ENCODE measurements at regions not wholly inside any gene's neighbourhood (a gene's known extent, or its start where the extent isn't known, plus 50 kb on each side); places are given as distances from the start of the nearest gene placed in this dataset.
"Not testable (repeated sequence)": the region's sequence is repeated elsewhere in the genome, so short reads cannot be mapped to it uniquely, and the experiment has no call there.

DNA sequence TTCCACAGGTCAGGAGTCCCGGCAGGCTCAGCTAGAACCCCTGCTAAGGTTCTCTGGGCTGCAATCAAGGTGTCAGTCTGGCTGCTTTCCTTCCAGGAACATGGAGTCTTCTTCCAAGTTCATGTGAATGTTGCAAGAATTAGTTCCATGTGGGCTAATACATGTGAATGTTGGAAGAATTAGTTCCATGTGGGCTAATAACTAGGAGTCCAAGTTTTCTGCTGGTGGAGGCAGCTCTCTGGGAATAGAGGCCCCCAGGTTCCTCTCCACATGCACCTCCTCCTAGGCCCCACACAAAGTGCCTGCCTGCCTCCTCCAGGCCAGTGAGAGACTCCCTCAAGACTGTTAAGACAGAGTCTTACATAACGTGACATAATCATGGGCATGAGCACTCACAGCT, 140.8 kb upstream of the SLC35G4 start:
- TF ChIP-seq, protein P1, sequence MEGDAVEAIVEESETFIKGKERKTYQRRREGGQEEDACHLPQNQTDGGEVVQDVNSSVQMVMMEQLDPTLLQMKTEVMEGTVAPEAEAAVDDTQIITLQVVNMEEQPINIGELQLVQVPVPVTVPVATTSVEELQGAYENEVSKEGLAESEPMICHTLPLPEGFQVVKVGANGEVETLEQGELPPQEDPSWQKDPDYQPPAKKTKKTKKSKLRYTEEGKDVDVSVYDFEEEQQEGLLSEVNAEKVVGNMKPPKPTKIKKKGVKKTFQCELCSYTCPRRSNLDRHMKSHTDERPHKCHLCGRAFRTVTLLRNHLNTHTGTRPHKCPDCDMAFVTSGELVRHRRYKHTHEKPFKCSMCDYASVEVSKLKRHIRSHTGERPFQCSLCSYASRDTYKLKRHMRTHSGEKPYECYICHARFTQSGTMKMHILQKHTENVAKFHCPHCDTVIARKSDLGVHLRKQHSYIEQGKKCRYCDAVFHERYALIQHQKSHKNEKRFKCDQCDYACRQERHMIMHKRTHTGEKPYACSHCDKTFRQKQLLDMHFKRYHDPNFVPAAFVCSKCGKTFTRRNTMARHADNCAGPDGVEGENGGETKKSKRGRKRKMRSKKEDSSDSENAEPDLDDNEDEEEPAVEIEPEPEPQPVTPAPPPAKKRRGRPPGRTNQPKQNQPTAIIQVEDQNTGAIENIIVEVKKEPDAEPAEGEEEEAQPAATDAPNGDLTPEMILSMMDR (conservative IDR thresholded peaks at IDR 0.05; ENCODE audit: low read depth, low read length), result no peak
- H3K4me3 ChIP-seq (ENCODE audit: low read depth, low read length), result no peak overlapping the region
- no peak for DNase-seq (ENCODE audit: low read depth)

DNA sequence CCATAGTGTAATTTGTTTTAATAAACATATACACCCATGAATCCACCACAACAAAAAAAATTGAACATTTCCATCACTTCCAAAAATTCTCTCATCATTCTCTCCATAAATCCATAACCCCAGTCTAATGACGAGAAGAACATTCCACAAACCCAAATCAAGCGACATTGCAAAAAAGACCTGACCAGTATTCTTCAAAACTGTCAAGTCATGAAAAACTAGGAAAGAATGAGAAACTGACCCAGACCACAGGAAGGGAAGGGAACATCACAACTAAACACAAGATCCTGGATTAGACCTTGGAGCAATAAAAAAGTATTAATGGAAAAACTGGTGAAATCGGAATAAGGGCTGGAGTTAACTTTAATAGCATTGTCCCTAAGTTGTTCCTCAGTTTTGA, 141.3 kb upstream of the SLC35G4 start:
- H3K4me3 ChIP-seq (ENCODE audit: low read depth, low read length), result no peak overlapping the region
- TF ChIP-seq, protein P1 (conservative IDR thresholded peaks at IDR 0.05; ENCODE audit: low read depth, low read length), result no peak
- no peak for DNase-seq (ENCODE audit: low read depth)

DNA sequence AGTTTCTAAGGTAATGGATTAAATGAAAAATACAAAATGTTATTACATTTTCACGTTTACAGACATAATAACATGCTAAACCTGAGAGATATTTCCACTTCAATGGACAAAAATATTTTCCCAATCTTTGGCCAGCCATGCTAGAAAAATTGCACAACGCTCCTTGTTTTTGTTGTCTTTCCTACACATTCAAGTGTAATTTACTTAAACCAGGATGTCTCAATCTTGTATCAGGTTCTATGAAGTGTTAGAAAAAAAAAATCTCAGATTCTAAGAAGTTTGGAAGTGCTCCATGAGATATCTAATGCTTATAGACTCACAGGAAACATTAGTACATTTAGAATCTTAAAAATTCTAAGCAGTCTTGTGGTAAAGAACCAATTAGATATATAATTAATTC, 141.8 kb upstream of the SLC35G4 start:
- H3K4me3 ChIP-seq (ENCODE audit: low read depth, low read length), result no peak overlapping the region
- TF ChIP-seq, protein P1 (conservative IDR thresholded peaks at IDR 0.05; ENCODE audit: low read depth, low read length), result no peak
- no peak for DNase-seq (ENCODE audit: low read depth)

DNA sequence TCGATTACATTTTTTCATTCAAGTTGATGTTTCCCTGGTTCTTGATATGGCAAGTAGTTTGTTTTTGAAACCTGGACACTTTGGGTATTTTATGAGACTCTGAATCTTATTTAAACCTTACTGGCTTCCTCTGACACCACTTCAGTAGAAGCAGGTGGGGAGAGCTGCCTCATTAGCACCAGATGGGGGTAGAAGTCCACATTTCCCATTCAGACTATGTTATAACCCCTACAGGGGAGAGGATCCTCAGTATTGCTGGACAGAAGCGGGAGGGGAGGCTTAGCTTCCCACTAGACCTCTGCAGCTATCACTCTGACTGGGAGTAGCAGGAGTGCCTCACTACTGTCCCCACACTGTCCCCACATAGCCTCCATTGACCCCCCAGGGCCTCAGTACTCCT, 145.3 kb upstream of the SLC35G4 start:
- DNase-seq (ENCODE audit: low read depth), result no peak
- TF ChIP-seq, protein P1 (conservative IDR thresholded peaks at IDR 0.05; ENCODE audit: low read depth, low read length), result no peak
- no peak overlapping the region for H3K4me3 ChIP-seq (ENCODE audit: low read depth, low read length)

DNA sequence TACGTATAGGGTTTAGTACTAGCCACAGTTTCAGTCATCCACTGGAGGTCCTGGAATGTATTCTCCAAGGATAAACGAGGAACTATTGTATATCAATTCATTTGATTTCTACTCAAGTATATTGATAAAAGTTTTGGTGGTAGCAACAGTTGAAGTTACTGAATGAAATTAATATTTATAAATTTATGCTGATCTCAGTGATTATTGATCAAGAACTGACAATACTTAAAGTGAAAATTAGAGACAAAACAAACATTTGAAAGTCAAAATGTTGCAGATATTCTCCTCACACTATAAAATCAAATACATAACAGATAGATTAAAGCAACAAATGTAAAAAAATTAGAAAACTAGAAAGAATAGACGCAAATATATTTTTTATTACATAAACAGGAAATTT, 150.9 kb upstream of the SLC35G4 start:
- no peak overlapping the region for H3K4me3 ChIP-seq (ENCODE audit: low read depth, low read length)
- TF ChIP-seq, protein P1 (conservative IDR thresholded peaks at IDR 0.05; ENCODE audit: low read depth, low read length), result no peak
- DNase-seq (ENCODE audit: low read depth), result no peak

DNA sequence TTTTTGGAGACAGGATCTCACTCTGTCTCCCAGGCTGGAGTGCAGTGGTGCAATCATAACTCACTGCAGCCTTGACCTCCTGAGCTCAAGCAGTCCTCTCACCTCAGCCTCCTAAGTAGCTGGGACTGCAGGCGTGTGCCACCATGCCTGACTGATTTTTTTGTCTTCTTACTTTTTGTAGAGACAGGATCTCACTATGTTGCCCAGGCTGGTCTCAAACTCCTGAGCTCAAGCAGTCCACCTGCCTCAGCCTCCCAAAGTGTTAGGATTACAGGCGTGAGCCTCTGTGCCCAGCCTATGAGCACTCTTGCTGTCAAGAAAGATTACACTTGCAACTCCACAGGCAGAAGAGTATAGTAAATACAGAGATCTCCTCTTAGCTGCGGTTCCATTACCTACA, 151.5 kb upstream of the SLC35G4 start:
- DNase-seq (ENCODE audit: low read depth), result not testable (repeated sequence)

DNA sequence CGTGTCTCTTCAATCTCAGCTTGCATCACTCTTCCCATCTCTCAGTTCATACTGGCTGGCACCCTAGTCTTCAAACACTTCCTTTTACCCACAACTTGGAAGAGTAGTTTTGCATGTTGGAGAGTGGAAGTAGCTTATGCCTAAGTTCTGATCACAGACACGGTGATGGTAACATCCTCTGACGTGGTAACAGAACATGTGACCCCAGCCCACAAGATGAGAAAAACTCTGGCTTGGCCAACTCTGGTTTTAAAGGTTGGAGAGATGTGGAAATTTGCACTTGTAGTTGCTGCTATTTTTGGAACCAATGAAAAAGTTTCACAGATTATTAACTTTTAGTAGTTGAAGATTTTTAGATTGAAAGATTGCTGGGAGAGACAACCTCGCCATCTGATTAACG, 155.4 kb upstream of the SLC35G4 start:
- H3K4me3 ChIP-seq (ENCODE audit: low read depth, low read length), result no peak overlapping the region
- peak; percentile 18 for DNase-seq (ENCODE audit: low read depth)
- TF ChIP-seq, protein P1 (conservative IDR thresholded peaks at IDR 0.05; ENCODE audit: low read depth, low read length), result no peak

More for the DNA sequence above, 151.5 kb upstream of the SLC35G4 start:
- not testable (repeated sequence) for H3K4me3 ChIP-seq (ENCODE audit: low read depth, low read length)

DNA sequence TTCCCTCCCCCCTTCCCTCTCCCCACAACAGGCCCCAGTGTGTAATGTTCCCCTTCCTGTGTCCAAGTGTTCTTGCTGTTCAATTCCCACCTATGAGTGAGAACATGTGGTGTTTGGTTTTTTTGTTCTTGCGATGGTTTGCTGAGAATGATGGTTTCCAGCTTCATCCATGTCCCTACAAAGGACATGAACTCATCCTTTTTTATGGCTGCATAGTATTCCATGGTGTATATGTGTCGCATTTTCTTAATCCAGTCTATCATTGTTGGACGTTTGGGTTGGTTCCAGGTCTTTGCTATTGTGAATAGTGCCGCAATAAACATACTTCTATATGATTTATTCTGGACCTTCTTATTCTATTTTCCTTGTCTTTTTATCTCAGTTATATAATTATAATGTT, 165.2 kb upstream of the SLC35G4 start:
- H3K4me3 ChIP-seq (ENCODE audit: low read depth, low read length); DNase-seq (ENCODE audit: low read depth): not testable (repeated sequence)

Measured in epithelial cell of proximal tubule (primary cell).